HL-60 (cell line): ENCODE measurements at regions not wholly inside any gene's neighbourhood (a gene's known extent, or its start where the extent isn't known, plus 50 kb on each side); places are given as distances from the start of the nearest gene placed in this dataset.

Source experiments
- DNase-seq, 2 experiments: peaks; one replicate each; pipeline ENCODE4 v3.0.0-alpha.2; 2010 to 2020; ENCODE audit warnings: low read depth in 1 of 2, low spot score in 1 of 2
- H3K27ac ChIP-seq: fragments of 250-450 bp; sonication (Bioruptor Pico); replicated peaks from 2 replicates; pipeline ENCODE4 v1.5.1; 2020; ENCODE audit warnings: mild to moderate bottlenecking, moderate library complexity
- H3K27me3 ChIP-seq: fragments of 250-450 bp; sonication (Bioruptor Pico); 2 replicates; pipeline ENCODE4 v1.5.1; 2021; ENCODE audit warnings: mild to moderate bottlenecking, moderate library complexity; ENCODE audit not compliant: insufficient read depth, poor library complexity, severe bottlenecking
- H3K4me3 ChIP-seq: replicated peaks from 2 replicates; pipeline ENCODE4 v1.5.1; 2011; ENCODE audit warnings: mild to moderate bottlenecking, control low read depth, low read length; ENCODE audit not compliant: insufficient read depth
- CTCF ChIP-seq: IDR thresholded peaks from one replicate; pipeline ENCODE4 v1.5.1; 2011; ENCODE audit warnings: low read length, control low read depth, inconsistent platforms; ENCODE audit not compliant: insufficient read depth
- GABPA ChIP-seq: IDR thresholded peaks from 2 replicates; pipeline ENCODE4 v1.6.1; 2012; ENCODE audit warnings: low read depth
- POLR2AphosphoS5 ChIP-seq: IDR thresholded peaks from 2 replicates; pipeline ENCODE4 v1.6.1; 2012; ENCODE audit warnings: low read depth
- REST ChIP-seq: IDR thresholded peaks from 2 replicates; pipeline ENCODE4 v1.6.1; 2012; ENCODE audit warnings: low read depth; ENCODE audit not compliant: insufficient replicate concordance
- SPI1 ChIP-seq: IDR thresholded peaks from 2 replicates; pipeline ENCODE4 v1.6.1; 2012; ENCODE audit warnings: low read depth, mild to moderate bottlenecking, borderline replicate concordance

- H3K27ac ChIP-seq = no peak overlapping the region
- H3K27me3 ChIP-seq = peaks cover 9% of the 10 kb centered on the region
- DNase-seq = no peak
- no peak overlapping the region for H3K4me3 ChIP-seq
- TF ChIP-seq SPI1 = no peak
- TF ChIP-seq GABPA = no peak
- no peak for TF ChIP-seq POLR2AphosphoS5
- no peak for TF ChIP-seq CTCF
- no peak for TF ChIP-seq REST
Measured at GRCh38 chr5:1660001-1660400, 136.2 kb upstream of the LPCAT1 start.

- Histone ChIP-seq H3K27ac (no peak overlapping the region), H3K27me3 (peaks cover 10% of the 10 kb centered on the region), H3K4me3 (no peak overlapping the region)
- no peak for TF ChIP-seq GABPA
- TF ChIP-seq POLR2AphosphoS5 = no peak
- TF ChIP-seq SPI1 = no peak
- TF ChIP-seq REST = no peak
- no peak for TF ChIP-seq CTCF
- no peak for DNase-seq
Measured at GRCh38 chr5:1659100-1659981, 135.6 kb upstream of the LPCAT1 start.

- Histone ChIP-seq H3K27ac (no peak overlapping the region), H3K27me3 (peaks cover 11% of the 10 kb centered on the region), H3K4me3 (no peak overlapping the region)
- no peak for DNase-seq
- TF ChIP-seq GABPA (no peak), CTCF (no peak), POLR2AphosphoS5 (no peak), SPI1 (no peak), REST (no peak)
Measured at GRCh38 chr5:1658665-1659064, 134.9 kb upstream of the LPCAT1 start.
